Sigmoid colon (tissue), 4 donors: ENCODE measurements at regions not wholly inside any gene's neighbourhood (a gene's known extent, or its start where the extent isn't known, plus 50 kb on each side); places are given as distances from the start of the nearest gene placed in this dataset.

Source experiments
- EP300 ChIP-seq, 4 donors: sonication (generic); formaldehyde crosslinking; IDR thresholded peaks; one replicate each; pipeline ENCODE4 v1.6.1; 2017; ENCODE audit warnings: antibody characterized with exemption in 4 of 4
- POLR2AphosphoS5 ChIP-seq, 4 donors: sonication (generic); formaldehyde crosslinking; IDR thresholded peaks; one replicate each; pipeline ENCODE4 v1.6.1; 2017; ENCODE audit warnings: antibody characterized with exemption in 4 of 4

- TF ChIP-seq EP300 (IDR thresholded peaks at IDR 0.05) (no peak), POLR2AphosphoS5 (IDR thresholded peaks at IDR 0.05) (no peak)
These were observed 247.6 kb upstream of the LRTM1 start for GRCh38 chr3:55175423-55175822.
